ENCODE measurements at regions not wholly inside any gene's neighbourhood (a gene's known extent, or its start where the extent isn't known, plus 50 kb on each side); places are given as distances from the start of the nearest gene placed in this dataset.

DNA sequence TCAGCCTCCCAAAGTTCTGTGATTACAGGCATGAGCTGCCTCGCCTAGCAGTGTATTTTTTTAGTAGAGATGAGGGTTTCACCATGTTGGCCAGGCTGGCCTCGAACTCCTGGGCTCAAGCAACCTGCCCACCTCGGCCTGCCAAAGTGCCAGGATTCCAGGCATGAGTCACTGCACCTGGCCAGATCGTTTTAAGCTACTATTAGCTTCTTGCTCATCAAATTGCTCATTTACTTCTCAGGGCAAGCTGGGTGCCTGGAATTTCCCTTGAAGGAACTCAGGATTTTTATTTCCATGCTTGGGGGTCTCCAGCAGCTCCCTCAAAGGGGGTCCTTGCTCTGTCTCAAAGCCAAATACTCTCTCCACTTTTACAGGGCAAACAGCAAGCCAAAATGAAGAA is 798.0 kb upstream of the AUTS2 start:
- no peaks in the 10 kb centered on the region for H3K79me2 ChIP-seq (ENCODE audit: control insufficient read depth, insufficient read depth, low read length)
- no peak for TF ChIP-seq EZH2 (IDR thresholded peaks at IDR 0.05; ENCODE audit: low read length, missing control alignments)
- TF ChIP-seq, protein P1, sequence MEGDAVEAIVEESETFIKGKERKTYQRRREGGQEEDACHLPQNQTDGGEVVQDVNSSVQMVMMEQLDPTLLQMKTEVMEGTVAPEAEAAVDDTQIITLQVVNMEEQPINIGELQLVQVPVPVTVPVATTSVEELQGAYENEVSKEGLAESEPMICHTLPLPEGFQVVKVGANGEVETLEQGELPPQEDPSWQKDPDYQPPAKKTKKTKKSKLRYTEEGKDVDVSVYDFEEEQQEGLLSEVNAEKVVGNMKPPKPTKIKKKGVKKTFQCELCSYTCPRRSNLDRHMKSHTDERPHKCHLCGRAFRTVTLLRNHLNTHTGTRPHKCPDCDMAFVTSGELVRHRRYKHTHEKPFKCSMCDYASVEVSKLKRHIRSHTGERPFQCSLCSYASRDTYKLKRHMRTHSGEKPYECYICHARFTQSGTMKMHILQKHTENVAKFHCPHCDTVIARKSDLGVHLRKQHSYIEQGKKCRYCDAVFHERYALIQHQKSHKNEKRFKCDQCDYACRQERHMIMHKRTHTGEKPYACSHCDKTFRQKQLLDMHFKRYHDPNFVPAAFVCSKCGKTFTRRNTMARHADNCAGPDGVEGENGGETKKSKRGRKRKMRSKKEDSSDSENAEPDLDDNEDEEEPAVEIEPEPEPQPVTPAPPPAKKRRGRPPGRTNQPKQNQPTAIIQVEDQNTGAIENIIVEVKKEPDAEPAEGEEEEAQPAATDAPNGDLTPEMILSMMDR (conservative IDR thresholded peaks at IDR 0.05 in 1 of 2, IDR thresholded peaks at IDR 0.05 in 1 of 2; ENCODE audit: low read depth in 1 of 2, low read length in 2 of 2): no peak
- H3K4me3 ChIP-seq (replicated peaks in 1 of 4; ENCODE audit: control extremely low read depth in 1 of 4, insufficient read depth in 1 of 4, low read depth in 3 of 4, low read length in 4 of 4): no peak overlapping the region
- H4K20me1 ChIP-seq (ENCODE audit: control insufficient read depth, extremely low read depth, insufficient read depth, low read length): no peaks in the 10 kb centered on the region
- H3K9ac ChIP-seq (ENCODE audit: insufficient read depth, low read length): no peak overlapping the region
- H3K4me2 ChIP-seq (ENCODE audit: extremely low read depth, insufficient read depth, low read length): no peak overlapping the region
- H3K36me3 ChIP-seq (ENCODE audit: control insufficient read depth, insufficient read depth, low read length): no peaks in the 10 kb centered on the region
- no peaks in the 10 kb centered on the region for H3K27me3 ChIP-seq (ENCODE audit: control insufficient read depth, insufficient read depth, low read length)
- H2AFZ ChIP-seq (ENCODE audit: low read length): no peak overlapping the region
- H3K9me3 ChIP-seq (ENCODE audit: control insufficient read depth, insufficient read depth, low read depth, low read length): no peaks in the 10 kb centered on the region
- H3K4me1 ChIP-seq (ENCODE audit: control insufficient read depth, extremely low read depth, insufficient read depth, low read length): no peaks in the 10 kb centered on the region
- no peak overlapping the region for H3K27ac ChIP-seq (ENCODE audit: insufficient read depth, low read length)
- peak in 1 of 2 donors; percentile 42 for DNase-seq (ENCODE audit: low read depth in 2 of 2)

DNA sequence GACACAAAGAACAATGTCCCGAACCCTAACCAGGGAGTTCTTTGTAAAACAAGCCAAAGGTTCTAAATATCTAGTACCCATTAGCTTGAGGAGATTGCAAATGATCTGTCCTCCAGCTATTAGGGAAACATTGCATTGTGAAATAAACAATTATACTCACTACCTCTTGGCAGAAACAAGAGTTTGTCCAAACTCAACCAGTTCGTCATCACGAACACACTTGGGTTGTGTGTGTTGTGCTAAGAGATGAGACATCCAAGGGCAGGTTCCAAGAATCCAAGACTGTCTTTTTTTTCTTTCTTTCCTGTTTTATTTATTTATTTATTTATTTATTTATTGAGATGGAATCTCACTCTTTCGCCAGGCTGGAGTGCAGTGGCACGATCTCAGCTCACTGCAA is 793.1 kb upstream of the AUTS2 start:
- Histone ChIP-seq H3K79me2 (ENCODE audit: control insufficient read depth, insufficient read depth, low read length) (no peaks in the 10 kb centered on the region), H3K27me3 (ENCODE audit: control insufficient read depth, insufficient read depth, low read length) (no peaks in the 10 kb centered on the region), H4K20me1 (ENCODE audit: control insufficient read depth, extremely low read depth, insufficient read depth, low read length) (no peaks in the 10 kb centered on the region), H2AFZ (ENCODE audit: low read length) (no peak overlapping the region), H3K4me1 (ENCODE audit: control insufficient read depth, extremely low read depth, insufficient read depth, low read length) (no peaks in the 10 kb centered on the region), H3K4me2 (ENCODE audit: extremely low read depth, insufficient read depth, low read length) (no peak overlapping the region), H3K9ac (ENCODE audit: insufficient read depth, low read length) (no peak overlapping the region), H3K27ac (ENCODE audit: insufficient read depth, low read length) (no peak overlapping the region), H3K9me3 (ENCODE audit: control insufficient read depth, insufficient read depth, low read depth, low read length) (no peaks in the 10 kb centered on the region), H3K36me3 (ENCODE audit: control insufficient read depth, insufficient read depth, low read length) (no peaks in the 10 kb centered on the region), H3K4me3 (replicated peaks in 1 of 4; ENCODE audit: control extremely low read depth in 1 of 4, insufficient read depth in 1 of 4, low read depth in 3 of 4, low read length in 4 of 4) (no peak overlapping the region)
- no peak for DNase-seq (ENCODE audit: low read depth in 2 of 2)
- TF ChIP-seq EZH2 (IDR thresholded peaks at IDR 0.05; ENCODE audit: low read length, missing control alignments): no peak
- TF ChIP-seq, protein P1 (conservative IDR thresholded peaks at IDR 0.05 in 1 of 2, IDR thresholded peaks at IDR 0.05 in 1 of 2; ENCODE audit: low read depth in 1 of 2, low read length in 2 of 2): no peak

DNA sequence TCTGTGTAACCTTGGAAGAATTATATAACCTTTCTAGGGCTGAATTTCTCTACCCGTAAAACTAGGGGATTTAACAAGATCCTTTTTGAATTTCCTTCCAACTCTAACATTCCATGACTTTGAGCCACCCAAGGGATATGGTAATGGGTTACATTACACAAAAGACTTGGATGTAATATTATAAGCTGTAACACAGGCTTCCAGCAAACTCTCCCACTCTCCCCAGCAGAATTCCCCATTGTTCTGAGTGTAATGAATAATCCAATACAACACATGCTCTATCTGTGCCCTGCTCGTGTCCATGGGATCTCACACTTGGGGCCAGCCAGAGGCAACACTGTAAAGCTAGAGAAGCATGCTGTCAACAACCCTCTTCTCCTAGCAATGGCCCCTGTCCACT is 790.6 kb upstream of the AUTS2 start:
- Histone ChIP-seq H3K36me3 (ENCODE audit: control insufficient read depth, insufficient read depth, low read length) (no peaks in the 10 kb centered on the region), H3K9ac (ENCODE audit: insufficient read depth, low read length) (no peak overlapping the region), H3K4me3 (replicated peaks in 1 of 4; ENCODE audit: control extremely low read depth in 1 of 4, insufficient read depth in 1 of 4, low read depth in 3 of 4, low read length in 4 of 4) (no peak overlapping the region), H4K20me1 (ENCODE audit: control insufficient read depth, extremely low read depth, insufficient read depth, low read length) (no peaks in the 10 kb centered on the region), H3K4me2 (ENCODE audit: extremely low read depth, insufficient read depth, low read length) (no peak overlapping the region), H3K27me3 (ENCODE audit: control insufficient read depth, insufficient read depth, low read length) (no peaks in the 10 kb centered on the region), H2AFZ (ENCODE audit: low read length) (no peak overlapping the region), H3K27ac (ENCODE audit: insufficient read depth, low read length) (no peak overlapping the region), H3K4me1 (ENCODE audit: control insufficient read depth, extremely low read depth, insufficient read depth, low read length) (no peaks in the 10 kb centered on the region), H3K79me2 (ENCODE audit: control insufficient read depth, insufficient read depth, low read length) (no peaks in the 10 kb centered on the region), H3K9me3 (ENCODE audit: control insufficient read depth, insufficient read depth, low read depth, low read length) (no peaks in the 10 kb centered on the region)
- no peak for DNase-seq (ENCODE audit: low read depth in 2 of 2)
- no peak for TF ChIP-seq EZH2 (IDR thresholded peaks at IDR 0.05; ENCODE audit: low read length, missing control alignments)
- TF ChIP-seq, protein P1 (conservative IDR thresholded peaks at IDR 0.05 in 1 of 2, IDR thresholded peaks at IDR 0.05 in 1 of 2; ENCODE audit: low read depth in 1 of 2, low read length in 2 of 2): no peak

Data from fibroblast of lung (primary cell).